Mesenchymal stem cell (in vitro differentiated cells and primary cell): ENCODE measurements at regions not wholly inside any gene's neighbourhood (a gene's known extent, or its start where the extent isn't known, plus 50 kb on each side); places are given as distances from the start of the nearest gene placed in this dataset.

Source experiments
- DNase-seq: peaks from one replicate; pipeline ENCODE4 v3.0.0-alpha.2; 2013
- H2AFZ ChIP-seq: one replicate; pipeline ENCODE4 v1.6.1; 2013; ENCODE audit warnings: low read depth, mild to moderate bottlenecking, control low read depth, inconsistent platforms, low read length, moderate library complexity
- H2AK5ac ChIP-seq: 2 replicates; pipeline ENCODE4 v1.6.1; 2013; ENCODE audit warnings: low read length, moderate library complexity, mild to moderate bottlenecking, inconsistent platforms; ENCODE audit not compliant: severe bottlenecking
- H2BK120ac ChIP-seq: one replicate; pipeline ENCODE4 v1.6.1; 2013; ENCODE audit warnings: low read depth, mild to moderate bottlenecking, inconsistent platforms, low read length, moderate library complexity
- H2BK12ac ChIP-seq, 2 experiments: one replicate each; pipeline ENCODE4 v1.6.1; 2013; ENCODE audit warnings: inconsistent platforms in 2 of 2, low read length in 2 of 2, mild to moderate bottlenecking in 2 of 2, moderate library complexity in 2 of 2, control low read depth in 1 of 2
- H2BK15ac ChIP-seq: one replicate; pipeline ENCODE4 v1.6.1; 2013; ENCODE audit warnings: mild to moderate bottlenecking, low read depth, inconsistent platforms; ENCODE audit not compliant: poor library complexity, severe bottlenecking
- H2BK5ac ChIP-seq: 2 replicates; pipeline ENCODE4 v1.6.1; 2013; ENCODE audit warnings: low read depth, mild to moderate bottlenecking, low read length, control low read depth, inconsistent platforms; ENCODE audit not compliant: poor library complexity, severe bottlenecking
- H3K14ac ChIP-seq, 2 experiments: one replicate each; pipeline ENCODE4 v1.6.1; 2013; ENCODE audit warnings: inconsistent platforms in 2 of 2, low read length in 2 of 2, control low read depth in 1 of 2, mild to moderate bottlenecking in 1 of 2, moderate library complexity in 1 of 2
- H3K18ac ChIP-seq, 2 experiments: one replicate each; pipeline ENCODE4 v1.6.1; 2013; ENCODE audit warnings: inconsistent platforms in 2 of 2, low read length in 2 of 2, control low read depth in 1 of 2, low read depth in 1 of 2, mild to moderate bottlenecking in 1 of 2
- H3K23ac ChIP-seq, 2 experiments: one replicate each; pipeline ENCODE4 v1.6.1; 2013; ENCODE audit warnings: inconsistent platforms in 2 of 2, low read length in 2 of 2, mild to moderate bottlenecking in 2 of 2, moderate library complexity in 2 of 2, control low read depth in 1 of 2
- H3K27ac ChIP-seq: 2 replicates; pipeline ENCODE4 v1.5.1; 2013; ENCODE audit warnings: mild to moderate bottlenecking, moderate library complexity, low read length, control low read depth, inconsistent platforms; ENCODE audit not compliant: poor library complexity, severe bottlenecking
- H3K27me3 ChIP-seq, 2 experiments: 2 replicates each; pipeline versions ENCODE4 v1.6.1 to v1.7.0; 2013; ENCODE audit warnings: low read length in 2 of 2, mild to moderate bottlenecking in 2 of 2, moderate library complexity in 2 of 2, control low read depth in 1 of 2, inconsistent platforms in 1 of 2; ENCODE audit not compliant: control insufficient read depth in 1 of 2, insufficient read depth in 1 of 2
- H3K36me3 ChIP-seq, 2 experiments: 2 replicates each; pipeline versions ENCODE4 v1.6.1 to v1.7.0; 2013; ENCODE audit warnings: low read length in 2 of 2, control low read depth in 1 of 2, inconsistent platforms in 1 of 2, low read depth in 1 of 2, mild to moderate bottlenecking in 1 of 2; ENCODE audit not compliant: insufficient read depth in 2 of 2, control insufficient read depth in 1 of 2
- H3K4ac ChIP-seq, 2 experiments: one replicate each; pipeline ENCODE4 v1.6.1; 2013; ENCODE audit warnings: inconsistent platforms in 2 of 2, low read length in 2 of 2, mild to moderate bottlenecking in 2 of 2, moderate library complexity in 2 of 2, control low read depth in 1 of 2, low read depth in 1 of 2
- H3K4me1 ChIP-seq: 2 replicates; pipeline ENCODE4 v1.6.1; 2013; ENCODE audit warnings: low read depth, low read length, control low read depth; ENCODE audit not compliant: control insufficient read depth, insufficient read depth
- H3K4me2 ChIP-seq: 2 replicates; pipeline ENCODE4 v1.6.1; 2013; ENCODE audit warnings: low read length, mild to moderate bottlenecking, inconsistent platforms; ENCODE audit not compliant: poor library complexity, severe bottlenecking
- H3K4me3 ChIP-seq, 2 experiments: 2 replicates each; pipeline versions ENCODE4 v1.5.1 to v1.7.0; 2013; ENCODE audit warnings: low read length in 2 of 2, mild to moderate bottlenecking in 2 of 2, control low read depth in 1 of 2, low read depth in 1 of 2; ENCODE audit not compliant: insufficient read depth in 1 of 2
- H3K79me1 ChIP-seq: replicated peaks from 2 replicates; pipeline ENCODE4 v1.6.1; 2013; ENCODE audit warnings: mild to moderate bottlenecking, control low read depth, low read length, inconsistent platforms; ENCODE audit not compliant: poor library complexity, severe bottlenecking
- H3K9ac ChIP-seq: 2 replicates; pipeline ENCODE4 v1.7.0; 2013; ENCODE audit warnings: mild to moderate bottlenecking, low read length, moderate library complexity
- H3K9me3 ChIP-seq: 2 replicates; pipeline ENCODE4 v1.7.0; 2013; ENCODE audit warnings: mild to moderate bottlenecking, low read length; ENCODE audit not compliant: control insufficient read depth
- H4K8ac ChIP-seq: one replicate; pipeline ENCODE4 v1.6.1; 2013; ENCODE audit warnings: inconsistent platforms, mild to moderate bottlenecking, low read length, moderate library complexity
- H4K91ac ChIP-seq: one replicate; pipeline ENCODE4 v1.6.1; 2013; ENCODE audit warnings: mild to moderate bottlenecking, low read length, inconsistent platforms
- WGBS: methylation state at CpG from one replicate; pipeline ENCODE4 v1.1.7; 2013; ENCODE audit warnings: mixed read lengths; 5-methylcytosine and 5-hydroxymethylcytosine counted together

DNA sequence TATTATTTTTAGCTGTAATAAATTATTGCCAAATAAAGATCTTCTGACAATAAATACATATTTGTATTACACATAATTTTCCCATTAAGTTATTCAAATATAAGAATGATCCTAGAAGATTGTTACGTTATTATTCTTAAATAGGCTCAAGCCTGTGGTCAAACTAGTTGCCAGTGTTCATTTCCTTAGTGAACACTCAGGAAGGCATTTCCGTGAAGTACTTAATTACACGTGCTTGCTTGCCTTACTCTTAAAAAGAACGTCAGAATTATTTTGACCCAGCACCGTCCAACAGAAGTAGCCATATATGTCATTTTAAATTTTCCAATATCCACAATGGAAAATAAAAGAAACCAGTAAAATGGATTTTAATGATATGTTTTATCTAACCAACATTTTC lies 249.8 kb downstream of the TXNL1 start:
- no peak overlapping the region for H2BK12ac ChIP-seq
- no peak overlapping the region for H2BK15ac ChIP-seq
- no peak overlapping the region for H2AK5ac ChIP-seq
- no peak overlapping the region for H4K91ac ChIP-seq
- H3K27me3 ChIP-seq, result no peaks in the 10 kb centered on the region
- no peak overlapping the region for H3K9ac ChIP-seq
- no peak overlapping the region for H3K18ac ChIP-seq
- 79% methylated on average over 4 of the region's 5 CpGs for WGBS
- H4K8ac ChIP-seq, result no peak overlapping the region
- no peak overlapping the region for H3K27ac ChIP-seq
- H2BK120ac ChIP-seq, result no peak overlapping the region
- no peak overlapping the region for H3K23ac ChIP-seq
- no peaks in the 10 kb centered on the region for H3K4me1 ChIP-seq
- H3K14ac ChIP-seq, result no peak overlapping the region
- no peak overlapping the region for H3K4ac ChIP-seq
- H3K4me2 ChIP-seq, result no peak overlapping the region
- no peaks in the 10 kb centered on the region for H3K36me3 ChIP-seq
- no peaks in the 10 kb centered on the region for H3K9me3 ChIP-seq
- DNase-seq, result no peak
- no peak overlapping the region for H2AFZ ChIP-seq
- H3K4me3 ChIP-seq, result no peak overlapping the region
- no peak overlapping the region for H2BK5ac ChIP-seq
- H3K79me1 ChIP-seq, result no peaks in the 10 kb centered on the region

DNA sequence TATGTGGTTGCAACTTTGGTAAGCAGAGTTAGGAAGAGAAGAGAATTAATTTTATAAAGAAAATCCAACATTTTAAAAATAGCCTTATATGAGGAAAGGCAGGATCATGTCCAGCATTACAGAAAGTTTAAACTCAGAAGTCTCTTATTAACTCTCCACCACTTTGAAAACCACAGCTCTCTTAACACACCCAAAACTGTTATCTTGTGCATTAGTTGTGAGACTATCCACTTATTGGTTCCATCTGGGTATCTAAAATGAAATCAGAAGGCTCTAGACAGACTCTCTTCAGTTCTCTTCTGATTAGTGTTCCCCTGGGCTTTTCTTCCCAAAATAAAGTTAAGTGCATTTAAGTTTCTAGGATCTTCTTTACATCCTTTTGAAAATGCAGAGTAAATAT lies 251.5 kb downstream of the TXNL1 start:
- Histone ChIP-seq H3K4me2 (no peak overlapping the region), H2AK5ac (no peak overlapping the region), H3K79me1 (no peaks in the 10 kb centered on the region), H3K9me3 (no peaks in the 10 kb centered on the region), H3K4me1 (no peaks in the 10 kb centered on the region), H3K27ac (no peak overlapping the region), H2BK5ac (no peak overlapping the region), H3K9ac (no peak overlapping the region), H4K91ac (no peak overlapping the region), H2BK120ac (no peak overlapping the region), H2BK12ac (no peak overlapping the region), H3K36me3 (no peaks in the 10 kb centered on the region), H4K8ac (no peak overlapping the region), H3K18ac (no peak overlapping the region), H3K4me3 (no peak overlapping the region), H3K23ac (no peak overlapping the region), H3K14ac (no peak overlapping the region), H3K27me3 (no peaks in the 10 kb centered on the region), H2AFZ (no peak overlapping the region), H2BK15ac (no peak overlapping the region), H3K4ac (no peak overlapping the region)
- DNase-seq, result no peak

DNA sequence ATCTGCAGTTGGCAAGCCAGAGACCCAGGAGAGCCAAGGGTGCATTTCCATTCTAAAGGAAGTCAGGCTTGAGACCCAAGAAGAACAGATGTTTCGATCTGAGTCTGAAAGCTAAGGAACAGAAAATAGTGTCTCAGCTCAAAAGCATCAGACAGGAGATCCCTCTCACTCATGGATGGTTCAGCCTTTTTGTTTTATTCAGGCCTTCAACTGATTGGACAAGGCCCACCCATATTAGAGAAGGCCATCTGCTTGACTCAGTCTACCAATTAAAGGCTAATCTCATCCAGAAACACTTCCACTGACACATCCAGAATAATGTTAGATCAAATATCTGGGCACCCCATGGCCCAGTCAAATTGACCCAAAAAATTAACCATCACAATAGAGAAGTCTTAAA lies 255.0 kb downstream of the TXNL1 start:
- Histone ChIP-seq H3K79me1 (no peaks in the 10 kb centered on the region), H3K4me1 (no peaks in the 10 kb centered on the region), H3K4ac (no peak overlapping the region), H3K9me3 (no peaks in the 10 kb centered on the region), H4K91ac (no peak overlapping the region), H4K8ac (no peak overlapping the region), H2BK5ac (no peak overlapping the region), H2AK5ac (no peak overlapping the region), H3K36me3 (no peaks in the 10 kb centered on the region), H2BK15ac (no peak overlapping the region), H3K14ac (no peak overlapping the region), H2BK12ac (no peak overlapping the region), H3K4me2 (no peak overlapping the region), H3K27ac (no peak overlapping the region), H3K18ac (no peak overlapping the region), H2BK120ac (no peak overlapping the region), H3K9ac (no peak overlapping the region), H3K23ac (no peak overlapping the region), H3K4me3 (no peak overlapping the region), H2AFZ (no peak overlapping the region), H3K27me3 (no peaks in the 10 kb centered on the region)
- no peak for DNase-seq
- 84% methylated on average over 1 of the region's 1 CpG for WGBS

DNA sequence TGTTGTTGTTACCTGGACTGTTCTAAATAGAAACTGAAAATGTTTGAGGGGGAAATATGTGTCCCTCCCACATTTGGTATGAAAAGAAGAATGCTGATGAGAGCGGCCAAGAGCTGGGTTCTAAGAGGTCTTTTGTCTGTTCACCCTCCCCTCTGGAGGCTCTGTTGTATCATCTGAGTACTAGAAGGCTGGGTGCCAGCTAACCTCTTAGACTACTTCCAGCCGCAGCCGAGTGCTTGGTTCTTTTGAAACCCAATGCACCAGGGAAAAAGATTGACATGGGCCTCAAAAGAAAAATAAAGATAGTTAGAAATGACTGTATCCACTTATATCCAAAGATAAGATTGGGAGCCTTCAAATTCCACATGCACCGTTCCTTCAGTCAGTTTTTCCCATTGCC lies 255.9 kb downstream of the TXNL1 start:
- H2BK120ac ChIP-seq, result no peak overlapping the region
- H3K79me1 ChIP-seq, result no peaks in the 10 kb centered on the region
- H4K8ac ChIP-seq, result no peak overlapping the region
- DNase-seq, result no peak
- H2AK5ac ChIP-seq, result no peak overlapping the region
- H2BK5ac ChIP-seq, result no peak overlapping the region
- H3K4me1 ChIP-seq, result no peaks in the 10 kb centered on the region
- H3K36me3 ChIP-seq, result no peaks in the 10 kb centered on the region
- WGBS, result 98% methylated on average over 2 of the region's 4 CpGs
- no peak overlapping the region for H3K23ac ChIP-seq
- H2BK15ac ChIP-seq, result no peak overlapping the region
- no peak overlapping the region for H4K91ac ChIP-seq
- H3K4me2 ChIP-seq, result no peak overlapping the region
- H2BK12ac ChIP-seq, result no peak overlapping the region
- no peak overlapping the region for H3K4me3 ChIP-seq
- H3K27ac ChIP-seq, result no peak overlapping the region
- H3K27me3 ChIP-seq, result no peaks in the 10 kb centered on the region
- H3K14ac ChIP-seq, result no peak overlapping the region
- no peak overlapping the region for H3K4ac ChIP-seq
- H3K18ac ChIP-seq, result no peak overlapping the region
- no peak overlapping the region for H2AFZ ChIP-seq
- H3K9ac ChIP-seq, result no peak overlapping the region
- H3K9me3 ChIP-seq, result no peaks in the 10 kb centered on the region
